RWPE2 (cell line): ENCODE measurements at regions not wholly inside any gene's neighbourhood (a gene's known extent, or its start where the extent isn't known, plus 50 kb on each side); places are given as distances from the start of the nearest gene placed in this dataset.

Experiments
- ATAC-seq: fragments of 200-7000 bp; cut with Tn5 transposase; 3 replicates; pipeline ENCODE4 v1.9.1; 2021; ENCODE audit warnings: low read depth
- DNase-seq: peaks from one replicate; pipeline ENCODE4 v3.0.0-alpha.2; 2020; ENCODE audit warnings: low spot score
- H3K27ac ChIP-seq: fragments of 450-650 bp; 2 replicates; pipeline ENCODE4 v1.5.1; 2017; ENCODE audit warnings: mild to moderate bottlenecking; ENCODE audit not compliant: poor library complexity, severe bottlenecking
- H3K27me3 ChIP-seq: fragments of 250-450 bp; sonication (Bioruptor Pico); 2 replicates; pipeline ENCODE4 v1.5.1; 2021; ENCODE audit warnings: mild to moderate bottlenecking, moderate library complexity; ENCODE audit not compliant: insufficient read depth, poor library complexity, severe bottlenecking
- H3K36me3 ChIP-seq: fragments of 250-450 bp; sonication (Bioruptor Pico); 2 replicates; pipeline ENCODE4 v1.5.1; 2020; ENCODE audit warnings: low read depth, mild to moderate bottlenecking, moderate library complexity
- H3K4me1 ChIP-seq: fragments of 250-450 bp; sonication (Bioruptor Pico); 2 replicates; pipeline ENCODE4 v1.5.1; 2021; ENCODE audit warnings: mild to moderate bottlenecking, moderate library complexity; ENCODE audit not compliant: insufficient read depth, poor library complexity, severe bottlenecking
- H3K4me3 ChIP-seq: fragments of 250-450 bp; sonication (Bioruptor Pico); 2 replicates; pipeline ENCODE4 v1.5.1; 2021; ENCODE audit warnings: mild to moderate bottlenecking, moderate library complexity; ENCODE audit not compliant: severe bottlenecking
- H3K9me3 ChIP-seq: fragments of 250-450 bp; sonication (Bioruptor Pico); 2 replicates; pipeline ENCODE4 v1.5.1; 2021; ENCODE audit warnings: mild to moderate bottlenecking, moderate library complexity; ENCODE audit not compliant: severe bottlenecking
- TF ChIP-seq, protein P1 (sequence below): fragments of 450-650 bp; IDR thresholded peaks from one replicate; pipeline ENCODE4 v1.5.1; 2017; ENCODE audit warnings: mild to moderate bottlenecking, moderate library complexity; ENCODE audit not compliant: poor library complexity, severe bottlenecking

DNA sequence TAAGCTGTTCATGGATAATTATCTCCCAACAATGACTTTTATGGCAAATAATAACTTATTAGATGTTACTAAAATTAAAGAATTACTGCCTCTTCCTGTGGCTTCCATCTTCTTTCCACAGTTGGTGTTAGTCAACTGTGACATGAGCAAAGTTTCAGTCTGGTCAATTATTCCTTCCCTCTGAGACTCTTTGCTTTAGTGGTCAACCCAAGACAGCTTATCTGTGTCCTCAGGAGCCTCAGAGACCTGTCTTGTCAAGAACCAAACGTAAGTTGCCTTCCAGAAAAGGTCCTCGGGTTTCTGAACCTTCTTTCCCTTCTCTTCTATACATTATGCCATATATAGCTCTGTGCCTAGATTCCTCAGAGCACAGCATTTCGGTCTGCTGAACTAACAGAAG is 263.2 kb upstream of the ZP4 start:
- no peaks in the 10 kb centered on the region for H3K4me1 ChIP-seq
- no peak overlapping the region for H3K4me3 ChIP-seq
- no peak overlapping the region for H3K27ac ChIP-seq
- no peak for DNase-seq
- H3K9me3 ChIP-seq, result no peaks in the 10 kb centered on the region
- TF ChIP-seq, protein P1, sequence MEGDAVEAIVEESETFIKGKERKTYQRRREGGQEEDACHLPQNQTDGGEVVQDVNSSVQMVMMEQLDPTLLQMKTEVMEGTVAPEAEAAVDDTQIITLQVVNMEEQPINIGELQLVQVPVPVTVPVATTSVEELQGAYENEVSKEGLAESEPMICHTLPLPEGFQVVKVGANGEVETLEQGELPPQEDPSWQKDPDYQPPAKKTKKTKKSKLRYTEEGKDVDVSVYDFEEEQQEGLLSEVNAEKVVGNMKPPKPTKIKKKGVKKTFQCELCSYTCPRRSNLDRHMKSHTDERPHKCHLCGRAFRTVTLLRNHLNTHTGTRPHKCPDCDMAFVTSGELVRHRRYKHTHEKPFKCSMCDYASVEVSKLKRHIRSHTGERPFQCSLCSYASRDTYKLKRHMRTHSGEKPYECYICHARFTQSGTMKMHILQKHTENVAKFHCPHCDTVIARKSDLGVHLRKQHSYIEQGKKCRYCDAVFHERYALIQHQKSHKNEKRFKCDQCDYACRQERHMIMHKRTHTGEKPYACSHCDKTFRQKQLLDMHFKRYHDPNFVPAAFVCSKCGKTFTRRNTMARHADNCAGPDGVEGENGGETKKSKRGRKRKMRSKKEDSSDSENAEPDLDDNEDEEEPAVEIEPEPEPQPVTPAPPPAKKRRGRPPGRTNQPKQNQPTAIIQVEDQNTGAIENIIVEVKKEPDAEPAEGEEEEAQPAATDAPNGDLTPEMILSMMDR, result no peak
- no peaks in the 10 kb centered on the region for H3K36me3 ChIP-seq
- H3K27me3 ChIP-seq, result no peaks in the 10 kb centered on the region
- ATAC-seq, result no peak

DNA sequence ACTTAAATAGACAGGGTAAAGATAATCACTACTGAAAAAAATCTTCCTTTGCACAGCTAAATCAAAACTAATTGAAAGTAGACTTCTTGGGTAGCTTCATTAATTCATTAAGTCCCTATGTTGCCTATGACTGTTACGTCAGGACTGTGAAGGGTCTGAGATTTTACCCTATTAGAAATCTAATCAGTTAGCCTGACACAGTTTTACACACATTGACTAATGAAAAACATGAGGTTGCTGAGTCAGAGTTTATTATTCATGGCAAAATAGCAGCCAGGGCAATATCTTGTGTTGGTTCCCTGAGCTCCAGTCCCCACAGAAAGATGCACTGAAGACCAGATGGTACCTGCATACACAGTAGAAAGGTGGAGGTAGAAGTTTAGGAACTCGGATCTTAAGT is 262.5 kb upstream of the ZP4 start:
- Histone ChIP-seq H3K4me1 (no peaks in the 10 kb centered on the region), H3K9me3 (no peaks in the 10 kb centered on the region), H3K36me3 (no peaks in the 10 kb centered on the region), H3K27me3 (no peaks in the 10 kb centered on the region), H3K27ac (no peak overlapping the region), H3K4me3 (no peak overlapping the region)
- no peak for ATAC-seq
- DNase-seq, result no peak
- TF ChIP-seq, protein P1, result no peak

DNA sequence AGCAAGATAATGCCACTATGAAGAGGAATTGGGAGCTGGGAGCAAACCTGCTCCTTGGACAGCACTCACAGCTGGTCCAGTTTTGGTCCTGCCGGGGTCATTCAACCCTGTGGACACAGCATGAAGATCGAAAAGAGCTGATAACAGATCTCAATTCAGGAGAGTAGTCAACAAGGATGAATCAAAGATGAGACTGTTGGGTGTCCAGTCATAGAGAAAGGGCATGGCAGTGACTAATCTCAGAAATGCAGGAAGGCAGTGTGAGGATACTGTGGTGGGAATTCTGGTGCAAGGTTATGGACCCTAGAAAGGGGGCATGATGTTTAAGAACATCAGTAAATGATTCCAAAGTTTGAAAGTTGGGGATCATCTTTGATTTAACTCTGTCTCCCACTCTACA is 261.4 kb upstream of the ZP4 start:
- no peak for DNase-seq
- Histone ChIP-seq H3K36me3 (no peaks in the 10 kb centered on the region), H3K4me1 (no peaks in the 10 kb centered on the region), H3K27me3 (no peaks in the 10 kb centered on the region), H3K9me3 (no peaks in the 10 kb centered on the region), H3K27ac (no peak overlapping the region), H3K4me3 (no peak overlapping the region)
- no peak for ATAC-seq
- TF ChIP-seq, protein P1, result no peak

GRCh38 chr1:238143038-238143437 is 252.3 kb upstream of the ZP4 start:
- Histone ChIP-seq H3K27me3 (no peaks in the 10 kb centered on the region), H3K36me3 (no peaks in the 10 kb centered on the region), H3K4me3 (no peak overlapping the region), H3K27ac (no peak overlapping the region), H3K9me3 (no peaks in the 10 kb centered on the region), H3K4me1 (no peaks in the 10 kb centered on the region)
- DNase-seq (no peak), ATAC-seq (no peak)
- TF ChIP-seq, protein P1, result no peak

DNA sequence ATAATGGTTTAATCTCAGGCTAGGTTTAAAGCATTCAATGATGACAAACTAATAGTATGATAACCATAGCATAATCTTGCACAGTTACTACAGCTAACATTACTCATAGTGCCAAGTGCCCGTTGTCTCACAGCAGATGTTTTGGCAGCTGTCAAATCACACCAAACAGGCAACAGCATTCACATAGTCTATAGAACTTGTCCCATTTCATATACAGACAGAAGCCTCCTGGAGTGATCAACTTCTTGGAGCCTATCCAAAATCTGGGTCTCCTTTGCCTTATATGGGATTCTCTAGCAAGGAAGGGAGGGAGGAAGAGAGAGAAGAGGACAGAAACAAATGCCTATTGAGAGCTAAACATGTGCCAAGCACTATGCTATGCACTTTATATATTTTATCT is 250.6 kb upstream of the ZP4 start:
- H3K27me3 ChIP-seq, result no peaks in the 10 kb centered on the region
- H3K4me3 ChIP-seq, result no peak overlapping the region
- DNase-seq (no peak), ATAC-seq (no peak)
- no peak overlapping the region for H3K27ac ChIP-seq
- H3K9me3 ChIP-seq, result no peaks in the 10 kb centered on the region
- TF ChIP-seq, protein P1, result no peak
- no peaks in the 10 kb centered on the region for H3K36me3 ChIP-seq
- no peaks in the 10 kb centered on the region for H3K4me1 ChIP-seq
